ENCODE measurements at regions not wholly inside any gene's neighbourhood (a gene's known extent, or its start where the extent isn't known, plus 50 kb on each side); places are given as distances from the start of the nearest gene placed in this dataset.
A peak's percentile ranks its signal among the peaks of the same experiment; 100 is the strongest.

DNA sequence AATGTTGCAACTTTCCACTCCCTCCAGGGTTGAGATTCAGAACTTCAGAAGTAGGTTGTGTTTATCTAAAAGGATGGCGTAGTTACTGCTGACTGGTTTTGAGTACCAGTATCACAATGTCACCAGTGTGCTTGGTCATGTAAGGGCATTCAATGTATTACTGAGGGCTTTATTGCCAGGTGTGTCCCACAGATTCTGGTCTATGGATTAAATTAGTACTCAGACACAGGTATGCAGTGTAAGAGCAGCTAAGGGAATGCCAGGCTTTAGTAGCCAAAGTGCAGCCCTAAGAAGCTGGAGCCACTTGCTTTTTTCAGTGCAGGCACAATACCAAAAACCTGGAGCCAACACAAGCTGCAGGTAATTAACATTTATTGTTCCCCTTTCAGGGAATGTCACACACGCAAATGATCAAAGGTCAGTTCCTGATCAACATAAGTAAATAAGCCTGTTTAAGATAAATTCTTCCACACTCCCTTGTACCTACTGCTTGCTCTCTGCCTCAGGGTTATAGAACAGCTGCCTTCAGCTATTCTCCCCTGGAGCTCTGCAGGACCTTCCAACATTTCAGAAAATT, 130.1 kb upstream of the ZNF91 start:
- Histone ChIP-seq H3K9me3 (replicated peaks in 1 of 11) (peaks cover 33 to 50% (median 46%) of the 10 kb centered on the region in 11 experiments), H3K27me3 (no peaks in the 10 kb centered on the region)

DNA sequence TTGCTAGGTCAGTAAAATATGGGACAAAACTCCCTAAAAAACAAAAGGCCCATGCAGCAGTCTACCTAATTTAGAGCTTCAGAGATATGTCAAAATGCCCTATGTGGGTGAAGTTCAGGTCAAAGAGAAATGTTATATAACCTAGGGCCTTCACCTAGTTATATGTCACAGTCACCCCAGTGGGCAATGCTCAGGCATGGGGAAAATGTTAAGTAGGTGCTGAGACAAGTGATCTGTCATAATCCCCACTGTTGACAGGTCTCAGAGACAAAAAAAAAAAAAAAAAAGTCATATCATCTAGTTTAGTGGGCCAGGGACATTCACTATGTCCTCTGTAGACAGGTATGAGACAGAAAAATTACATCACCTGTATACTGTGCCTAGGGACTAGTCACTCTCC, 128.6 kb upstream of the ZNF91 start:
- Histone ChIP-seq H3K4me1 (no peaks in the 10 kb centered on the region), H3K4me3 (no peak overlapping the region), H3K9ac (no peak overlapping the region), H3K27ac (no peak overlapping the region), H3K27me3 (no peaks in the 10 kb centered on the region), H4K20me1 (no peaks in the 10 kb centered on the region), H3K36me3 (no peaks in the 10 kb centered on the region), H3K4me2 (no peak overlapping the region), H3K9me3 (replicated peaks in 1 of 11) (peaks cover 19 to 36% (median 31%) of the 10 kb centered on the region in 11 experiments)
- TF ChIP-seq Cebpa-rat (IDR thresholded peaks at IDR 0.05): no peak

More for the DNA sequence above, 130.1 kb upstream of the ZNF91 start:
- Histone ChIP-seq H3K9ac (no peak overlapping the region), H3K36me3 (no peaks in the 10 kb centered on the region), H3K4me2 (no peak overlapping the region), H3K4me1 (no peaks in the 10 kb centered on the region), H3K4me3 (no peak overlapping the region), H4K20me1 (no peaks in the 10 kb centered on the region), H3K27ac (no peak overlapping the region)
- TF ChIP-seq Cebpa-rat (IDR thresholded peaks at IDR 0.05): no peak

DNA sequence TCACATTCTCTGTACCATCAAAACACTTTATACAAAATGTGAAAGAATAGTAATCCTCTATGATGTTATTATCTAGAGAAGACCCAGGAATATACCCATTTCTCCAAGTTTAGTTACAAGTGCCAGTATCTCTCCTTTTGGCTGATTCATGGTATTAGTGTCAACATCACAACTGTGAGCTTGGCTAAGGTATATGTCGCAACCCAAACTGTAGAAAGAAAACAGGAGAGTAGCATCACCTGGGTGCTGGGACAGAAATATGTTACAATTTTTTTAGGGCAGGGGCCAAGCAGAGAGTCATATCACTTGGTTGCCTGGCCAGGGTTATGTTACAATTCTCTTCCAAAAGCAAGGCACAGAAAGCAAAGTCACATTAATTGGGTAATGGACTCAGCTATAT, 127.2 kb upstream of the ZNF91 start:
- no peak overlapping the region for H3K4me2 ChIP-seq
- no peaks in the 10 kb centered on the region for H3K36me3 ChIP-seq
- H3K9ac ChIP-seq: no peak overlapping the region
- no peaks in the 10 kb centered on the region for H4K20me1 ChIP-seq
- H3K4me1 ChIP-seq: no peaks in the 10 kb centered on the region
- H3K27me3 ChIP-seq: no peaks in the 10 kb centered on the region
- peaks cover 5 to 23% (median 18%) of the 10 kb centered on the region in 11 experiments; a peak in 18 of 22 replicates for H3K9me3 ChIP-seq (replicated peaks in 1 of 11)
- no peak overlapping the region for H3K4me3 ChIP-seq
- H3K27ac ChIP-seq: no peak overlapping the region
- TF ChIP-seq Cebpa-rat (IDR thresholded peaks at IDR 0.05): peak in 1 of 11 experiments; percentile 20; a peak in 1 of 22 replicates

DNA sequence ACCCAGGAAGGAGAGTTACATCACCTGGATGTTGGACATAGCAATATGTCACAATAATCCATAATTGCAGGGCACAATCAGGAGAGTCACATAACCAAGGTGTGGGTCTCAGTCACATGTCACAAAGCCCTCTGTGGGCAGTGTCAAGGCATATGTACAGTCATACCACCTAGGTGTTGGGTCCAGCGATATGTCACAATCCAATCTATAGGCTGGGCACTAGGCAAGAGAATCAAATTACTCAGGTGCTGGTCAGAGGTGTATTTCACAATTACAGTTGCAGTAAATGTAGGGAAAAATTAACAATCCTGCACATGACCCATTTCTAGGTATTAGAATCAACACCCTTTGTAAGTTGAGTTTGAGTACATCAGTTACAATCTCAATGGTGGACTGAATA, 126.2 kb upstream of the ZNF91 start:
- Histone ChIP-seq H3K9ac (no peak overlapping the region), H3K4me3 (no peak overlapping the region), H3K4me2 (no peak overlapping the region), H3K4me1 (no peaks in the 10 kb centered on the region), H3K27ac (no peak overlapping the region), H3K9me3 (replicated peaks in 1 of 11) (peaks cover 3 to 17% (median 12%) of the 10 kb centered on the region in 11 experiments; a peak in 14 of 22 replicates), H3K27me3 (no peaks in the 10 kb centered on the region), H3K36me3 (no peaks in the 10 kb centered on the region), H4K20me1 (no peaks in the 10 kb centered on the region)
- TF ChIP-seq Cebpa-rat (IDR thresholded peaks at IDR 0.05): no peak

DNA sequence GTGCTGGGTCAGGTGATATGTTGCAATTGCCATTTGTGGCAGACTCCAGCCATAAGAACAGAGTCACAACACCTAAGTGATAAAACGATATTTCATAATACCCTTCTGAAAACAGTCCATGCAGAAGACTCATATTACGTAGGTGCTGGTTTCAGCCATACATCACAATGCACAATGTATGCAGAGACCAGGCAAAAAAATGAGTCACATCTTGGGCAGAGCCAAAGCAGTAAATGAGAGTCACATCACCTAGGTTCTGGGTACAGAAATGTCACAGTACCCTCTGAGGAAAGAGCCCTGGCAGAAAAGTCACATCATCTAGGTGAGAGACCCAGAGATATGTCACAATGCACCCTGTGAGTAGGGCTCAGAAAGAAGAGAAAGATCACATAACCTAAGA, 125.2 kb upstream of the ZNF91 start:
- Histone ChIP-seq H3K27me3 (no peaks in the 10 kb centered on the region), H4K20me1 (no peaks in the 10 kb centered on the region), H3K4me1 (peaks cover 2 to 10% (median 7%) of the 10 kb centered on the region in 10 experiments; a peak in 14 of 20 replicates), H3K4me3 (no peak overlapping the region), H3K4me2 (no peak overlapping the region), H3K9ac (no peak overlapping the region), H3K27ac (no peak overlapping the region), H3K36me3 (no peaks in the 10 kb centered on the region), H3K9me3 (replicated peaks in 1 of 11) (peaks cover 3 to 20% (median 9%) of the 10 kb centered on the region in 11 experiments; a peak in 13 of 22 replicates)
- no peak for TF ChIP-seq Cebpa-rat (IDR thresholded peaks at IDR 0.05)

DNA sequence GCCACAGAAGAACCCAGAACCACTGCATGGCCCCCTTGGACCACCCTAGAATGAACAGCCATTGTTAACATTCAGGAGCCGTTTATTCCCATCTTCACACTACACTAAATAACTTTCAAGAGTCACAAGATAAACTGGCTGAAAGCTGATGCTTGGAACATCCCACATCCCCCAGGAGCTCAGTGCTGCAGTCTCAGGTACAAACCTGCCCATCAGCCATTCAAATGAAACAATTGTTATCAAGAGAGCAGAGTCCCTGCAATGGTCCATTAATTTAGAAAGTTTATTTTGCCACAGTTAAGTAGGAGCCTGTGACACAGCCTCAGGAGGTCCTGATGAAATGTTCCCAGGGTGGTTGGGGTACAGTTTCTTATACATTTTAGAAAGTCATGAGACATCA, 123.8 kb upstream of the ZNF91 start:
- no peak overlapping the region for H3K4me2 ChIP-seq
- H3K9ac ChIP-seq: no peak overlapping the region
- H4K20me1 ChIP-seq: no peaks in the 10 kb centered on the region
- H3K4me1 ChIP-seq: peaks cover 5 to 23% (median 19%) of the 10 kb centered on the region in 10 experiments; a peak in 15 of 20 replicates
- no peak overlapping the region for H3K4me3 ChIP-seq
- H3K9me3 ChIP-seq (replicated peaks in 1 of 11): peaks cover 3 to 22% (median 14%) of the 10 kb centered on the region in 11 experiments; a peak in 14 of 22 replicates
- H3K36me3 ChIP-seq: no peaks in the 10 kb centered on the region
- no peak for TF ChIP-seq Cebpa-rat (IDR thresholded peaks at IDR 0.05)
- H3K27me3 ChIP-seq: no peaks in the 10 kb centered on the region
- no peak overlapping the region for H3K27ac ChIP-seq

DNA sequence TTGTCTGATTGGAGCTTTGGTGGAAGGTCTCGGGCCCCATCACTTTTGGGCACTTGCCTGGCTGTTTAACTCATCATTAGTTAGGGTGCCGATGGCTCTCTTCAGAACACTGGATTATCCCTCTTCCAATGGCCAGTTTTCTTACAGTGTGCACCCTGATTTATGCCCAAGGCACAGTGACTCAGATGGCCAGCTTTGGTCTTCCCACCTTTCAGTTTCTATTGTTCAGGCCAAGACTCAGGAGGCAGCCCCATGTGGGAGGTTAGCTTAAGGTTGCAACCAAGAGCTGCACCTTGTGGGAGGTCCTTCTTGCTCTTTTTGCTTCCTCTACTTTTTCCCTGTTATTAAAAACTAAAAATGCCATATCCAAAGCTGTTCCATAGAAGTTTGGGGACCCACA, 121.0 kb upstream of the ZNF91 start:
- Histone ChIP-seq H3K27ac (peak overlapping the region in 3 of 11 experiments; percentile 11 to 43 (median 13); a peak in 4 of 22 replicates), H3K9me3 (replicated peaks in 1 of 11) (peaks cover 17 to 46% (median 34%) of the 10 kb centered on the region in 11 experiments), H3K4me1 (peaks cover 5 to 38% (median 30%) of the 10 kb centered on the region in 10 experiments; a peak in 15 of 20 replicates), H3K9ac (no peak overlapping the region), H3K4me3 (no peak overlapping the region), H3K27me3 (no peaks in the 10 kb centered on the region), H3K4me2 (peak overlapping the region in 5 of 11 experiments; percentile 2 to 49 (median 43); a peak in 6 of 22 replicates), H4K20me1 (no peaks in the 10 kb centered on the region), H3K36me3 (0 out of 22 replicates have a peak, but pooled peaks cover 0 to 4% (median 0%) of the 10 kb centered on the region in 11 experiments)
- no peak for TF ChIP-seq Cebpa-rat (IDR thresholded peaks at IDR 0.05)

DNA sequence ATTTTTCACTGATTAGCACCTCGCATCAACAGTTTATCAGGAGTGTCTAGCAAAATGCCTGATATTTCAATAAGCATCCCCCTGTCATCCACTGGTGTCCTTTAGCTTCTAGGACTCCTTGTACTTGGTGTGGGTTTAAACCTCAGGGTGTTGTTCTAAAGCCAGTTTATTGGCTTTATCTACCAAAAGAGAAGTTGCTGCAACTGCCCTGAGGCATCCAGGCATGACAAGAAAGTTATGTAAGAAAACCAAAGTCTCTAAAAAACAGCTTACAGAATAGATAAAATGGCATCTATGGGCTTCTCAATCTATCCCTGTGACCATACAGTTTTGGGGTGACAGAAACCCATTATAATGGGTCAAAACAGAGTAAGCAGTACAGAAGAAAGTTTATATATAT, 120.3 kb upstream of the ZNF91 start:
- no peaks in the 10 kb centered on the region for H3K27me3 ChIP-seq
- peaks cover 5 to 43% (median 33%) of the 10 kb centered on the region in 10 experiments; a peak in 15 of 20 replicates for H3K4me1 ChIP-seq
- 0 out of 22 replicates have a peak, but pooled peaks cover 0 to 4% (median 0%) of the 10 kb centered on the region in 11 experiments for H3K36me3 ChIP-seq
- H3K4me2 ChIP-seq: peak overlapping the region in 9 of 11 experiments; percentile 4 to 64 (median 49); a peak in 15 of 22 replicates
- no peak overlapping the region for H3K4me3 ChIP-seq
- no peak for TF ChIP-seq Cebpa-rat (IDR thresholded peaks at IDR 0.05)
- H4K20me1 ChIP-seq: no peaks in the 10 kb centered on the region
- peaks cover 24 to 53% (median 37%) of the 10 kb centered on the region in 11 experiments for H3K9me3 ChIP-seq (replicated peaks in 1 of 11)
- H3K27ac ChIP-seq: peak overlapping the region in 3 of 11 experiments; percentile 8 to 43 (median 34); a peak in 6 of 22 replicates
- H3K9ac ChIP-seq: no peak overlapping the region

DNA sequence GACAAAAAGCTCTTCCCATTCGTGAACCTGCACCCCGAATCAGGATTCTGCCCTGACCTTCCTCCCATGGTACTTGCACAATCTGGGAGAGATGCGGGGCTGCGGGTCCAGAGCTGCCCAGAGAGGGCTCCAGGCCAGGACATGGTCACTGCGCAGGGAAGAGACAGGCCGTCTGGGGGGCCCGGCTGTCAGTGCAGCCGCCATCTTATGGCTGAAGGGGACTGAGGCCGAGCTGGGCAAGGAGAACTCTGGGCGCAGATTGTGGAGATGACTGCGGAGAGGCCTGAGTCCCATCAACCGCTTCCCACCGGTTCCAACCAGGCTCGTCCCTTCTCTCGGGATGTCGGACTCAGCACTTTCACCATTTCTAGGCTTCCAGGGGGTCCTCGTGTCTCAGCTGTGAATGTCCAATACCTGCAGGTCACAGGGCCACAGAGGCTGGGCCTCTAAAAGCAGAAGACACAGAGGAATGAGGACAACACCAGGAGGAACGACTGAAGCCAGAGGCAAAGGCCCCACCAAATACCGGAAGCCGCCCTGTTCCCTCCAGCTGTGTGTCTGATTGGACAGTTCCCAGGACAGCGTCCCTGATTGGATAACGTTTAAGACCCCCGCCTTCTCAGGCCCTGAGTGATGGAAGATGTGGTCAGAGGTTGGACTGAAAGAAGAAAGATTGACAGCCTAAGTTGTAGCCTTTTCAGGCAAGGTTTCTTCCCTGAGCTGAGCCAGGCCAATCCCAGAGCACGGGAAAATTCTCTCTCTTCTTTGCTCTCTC, 117.1 kb upstream of the ZNF91 start:
- Histone ChIP-seq H3K4me3 (peak overlapping the region in 1 of 10 experiments; percentile 25; a peak in 1 of 20 replicates), H3K4me1 (peaks cover 5 to 59% (median 47%) of the 10 kb centered on the region in 10 experiments; a peak in 17 of 20 replicates), H3K27ac (no peak overlapping the region), H3K4me2 (no peak overlapping the region; a peak in 1 of 22 replicates), H3K27me3 (no peaks in the 10 kb centered on the region), H3K36me3 (0 out of 22 replicates have a peak, but pooled peaks cover 0 to 4% (median 0%) of the 10 kb centered on the region in 11 experiments), H4K20me1 (no peaks in the 10 kb centered on the region), H3K9me3 (replicated peaks in 1 of 11) (peaks cover 41 to 77% (median 58%) of the 10 kb centered on the region in 11 experiments), H3K9ac (no peak overlapping the region)
- no peak for TF ChIP-seq Cebpa-rat (IDR thresholded peaks at IDR 0.05)

All from BLaER1 treated with 17β-estradiol and CSF1 and Interleukin-3, amounts not matched to agents 10 nM and 100 nM (cell line).